ENCODE measurements at regions not wholly inside any gene's neighbourhood (a gene's known extent, or its start where the extent isn't known, plus 50 kb on each side); places are given as distances from the start of the nearest gene placed in this dataset.

DNA sequence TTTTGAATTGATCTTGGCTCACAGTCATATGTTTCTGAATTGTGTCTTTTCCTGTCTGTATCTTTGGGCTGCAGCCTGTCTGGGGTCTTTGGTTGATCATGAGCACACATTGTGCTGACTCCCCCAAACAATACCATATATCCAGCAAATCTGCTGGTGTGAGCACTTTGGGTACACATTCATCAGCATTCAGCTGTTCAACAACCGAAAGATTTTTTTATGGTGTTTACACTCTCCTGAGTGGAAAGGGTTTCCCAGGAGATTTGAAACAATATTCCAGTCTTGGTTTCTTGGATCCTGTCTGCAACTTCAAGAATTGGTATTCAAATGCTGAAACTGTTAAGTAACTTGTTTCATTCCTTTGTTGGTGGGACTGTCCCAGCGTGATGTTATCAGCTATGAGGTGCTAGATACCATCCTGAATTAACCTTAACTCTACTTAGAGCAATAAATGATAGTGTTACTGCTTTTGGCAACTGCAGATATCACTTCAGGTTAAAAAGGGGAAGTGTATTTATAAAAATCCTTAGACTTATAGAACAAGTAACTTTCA lies 78.4 kb upstream of the DIAPH3 start:
- TF ChIP-seq, protein P1, sequence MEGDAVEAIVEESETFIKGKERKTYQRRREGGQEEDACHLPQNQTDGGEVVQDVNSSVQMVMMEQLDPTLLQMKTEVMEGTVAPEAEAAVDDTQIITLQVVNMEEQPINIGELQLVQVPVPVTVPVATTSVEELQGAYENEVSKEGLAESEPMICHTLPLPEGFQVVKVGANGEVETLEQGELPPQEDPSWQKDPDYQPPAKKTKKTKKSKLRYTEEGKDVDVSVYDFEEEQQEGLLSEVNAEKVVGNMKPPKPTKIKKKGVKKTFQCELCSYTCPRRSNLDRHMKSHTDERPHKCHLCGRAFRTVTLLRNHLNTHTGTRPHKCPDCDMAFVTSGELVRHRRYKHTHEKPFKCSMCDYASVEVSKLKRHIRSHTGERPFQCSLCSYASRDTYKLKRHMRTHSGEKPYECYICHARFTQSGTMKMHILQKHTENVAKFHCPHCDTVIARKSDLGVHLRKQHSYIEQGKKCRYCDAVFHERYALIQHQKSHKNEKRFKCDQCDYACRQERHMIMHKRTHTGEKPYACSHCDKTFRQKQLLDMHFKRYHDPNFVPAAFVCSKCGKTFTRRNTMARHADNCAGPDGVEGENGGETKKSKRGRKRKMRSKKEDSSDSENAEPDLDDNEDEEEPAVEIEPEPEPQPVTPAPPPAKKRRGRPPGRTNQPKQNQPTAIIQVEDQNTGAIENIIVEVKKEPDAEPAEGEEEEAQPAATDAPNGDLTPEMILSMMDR (IDR thresholded peaks at IDR 0.05): no peak
- TF ChIP-seq POLR2A (IDR thresholded peaks at IDR 0.05): no peak
